Activated naive CD8-positive, alpha-beta T cell treated with anti-CD3 and anti-CD28 coated beads, Interleukin-2, amount 50 U/mL, for 24 hours (primary cell): ENCODE measurements at regions not wholly inside any gene's neighbourhood (a gene's known extent, or its start where the extent isn't known, plus 50 kb on each side); places are given as distances from the start of the nearest gene placed in this dataset.

Source experiments
- ATAC-seq: fragments of 150-1000 bp; cut with Tn5 transposase; one replicate; pipeline ENCODE4 v1.10.0; 2021
- DNase-seq: peaks from one replicate; pipeline ENCODE4 v3.0.0; 2021
- H3K27ac Mint-ChIP-seq: one replicate; pipeline ENCODE4 v1.8.0; 2021; ENCODE audit warnings: mild to moderate bottlenecking, mixed read lengths
- H3K27me3 Mint-ChIP-seq: one replicate; pipeline ENCODE4 v1.8.0; 2021; ENCODE audit warnings: mixed read lengths
- H3K36me3 Mint-ChIP-seq: one replicate; pipeline ENCODE4 v1.8.0; 2021; ENCODE audit warnings: low read depth, mixed read lengths
- H3K4me1 Mint-ChIP-seq: one replicate; pipeline ENCODE4 v1.8.0; 2021; ENCODE audit warnings: mixed read lengths
- H3K4me3 Mint-ChIP-seq: one replicate; pipeline ENCODE4 v1.8.0; 2021; ENCODE audit warnings: mild to moderate bottlenecking, moderate library complexity, mixed read lengths
- H3K9me3 Mint-ChIP-seq: one replicate; pipeline ENCODE4 v1.8.0; 2021; ENCODE audit warnings: mixed read lengths

- Mint-ChIP-seq H3K4me1 (no peaks in the 10 kb centered on the region), H3K9me3 (no peaks in the 10 kb centered on the region), H3K4me3 (no peak overlapping the region), H3K36me3 (no peaks in the 10 kb centered on the region), H3K27me3 (peaks cover 19% of the 10 kb centered on the region), H3K27ac (no peak overlapping the region)
- ATAC-seq (no peak), DNase-seq (no peak)
Measured at GRCh38 chr17:55561316-55561972, 50.2 kb upstream of the SMIM36 start.
